IgD-negative memory B cell (primary cell): ENCODE measurements at regions not wholly inside any gene's neighbourhood (a gene's known extent, or its start where the extent isn't known, plus 50 kb on each side); places are given as distances from the start of the nearest gene placed in this dataset.
"Not testable (repeated sequence)": the region's sequence is repeated elsewhere in the genome, so short reads cannot be mapped to it uniquely, and the experiment has no call there.

ENCODE experiments used
- H3K27ac Mint-ChIP-seq, 3 donors: one replicate each; pipeline ENCODE4 v1.8.0; 2020 to 2022; ENCODE audit warnings: mild to moderate bottlenecking in 3 of 3, mixed read lengths in 3 of 3, moderate library complexity in 1 of 3
- H3K27me3 Mint-ChIP-seq: one replicate; pipeline ENCODE4 v1.8.0; 2021; ENCODE audit warnings: mixed read lengths
- H3K36me3 Mint-ChIP-seq: one replicate; pipeline ENCODE4 v1.8.0; 2020; ENCODE audit warnings: mild to moderate bottlenecking, mixed read lengths
- H3K4me1 Mint-ChIP-seq, 3 donors: one replicate each; pipeline ENCODE4 v1.8.0; 2020 to 2022; ENCODE audit warnings: mixed read lengths in 3 of 3, mild to moderate bottlenecking in 1 of 3
- H3K4me3 Mint-ChIP-seq, 4 donors: one replicate each; pipeline ENCODE4 v1.8.0; 2020 to 2022; ENCODE audit warnings: mild to moderate bottlenecking in 4 of 4, mixed read lengths in 4 of 4, moderate library complexity in 3 of 4
- H3K9me3 Mint-ChIP-seq, 3 donors: one replicate each; pipeline ENCODE4 v1.8.0; 2020 to 2021; ENCODE audit warnings: mixed read lengths in 3 of 3, mild to moderate bottlenecking in 1 of 3

GRCh38 chr9:111096051-111096450, 57.8 kb upstream of the LPAR1 start:
- Mint-ChIP-seq H3K27ac (no peak overlapping the region), H3K4me1 (no peaks in the 10 kb centered on the region), H3K27me3 (peaks cover 2% of the 10 kb centered on the region), H3K9me3 (peaks cover 0 to 1% (median 0%) of the 10 kb centered on the region in 3 donors), H3K36me3 (no peaks in the 10 kb centered on the region), H3K4me3 (no peak overlapping the region)

- H3K36me3 Mint-ChIP-seq, result no peaks in the 10 kb centered on the region
- H3K27ac Mint-ChIP-seq, result no peak overlapping the region
- H3K27me3 Mint-ChIP-seq, result peaks cover 2% of the 10 kb centered on the region
- H3K9me3 Mint-ChIP-seq, result no peaks in the 10 kb centered on the region
- H3K4me1 Mint-ChIP-seq, result no peaks in the 10 kb centered on the region
- no peak overlapping the region for H3K4me3 Mint-ChIP-seq
Measured at GRCh38 chr9:111095441-111095840, 57.2 kb upstream of the LPAR1 start.

- H3K4me1 Mint-ChIP-seq, result no peaks in the 10 kb centered on the region
- no peaks in the 10 kb centered on the region for H3K9me3 Mint-ChIP-seq
- no peaks in the 10 kb centered on the region for H3K36me3 Mint-ChIP-seq
- peaks cover 2% of the 10 kb centered on the region for H3K27me3 Mint-ChIP-seq
- H3K4me3 Mint-ChIP-seq, result no peak overlapping the region
- H3K27ac Mint-ChIP-seq, result no peak overlapping the region
Measured at GRCh38 chr9:111094958-111095357, 56.7 kb upstream of the LPAR1 start.

DNA sequence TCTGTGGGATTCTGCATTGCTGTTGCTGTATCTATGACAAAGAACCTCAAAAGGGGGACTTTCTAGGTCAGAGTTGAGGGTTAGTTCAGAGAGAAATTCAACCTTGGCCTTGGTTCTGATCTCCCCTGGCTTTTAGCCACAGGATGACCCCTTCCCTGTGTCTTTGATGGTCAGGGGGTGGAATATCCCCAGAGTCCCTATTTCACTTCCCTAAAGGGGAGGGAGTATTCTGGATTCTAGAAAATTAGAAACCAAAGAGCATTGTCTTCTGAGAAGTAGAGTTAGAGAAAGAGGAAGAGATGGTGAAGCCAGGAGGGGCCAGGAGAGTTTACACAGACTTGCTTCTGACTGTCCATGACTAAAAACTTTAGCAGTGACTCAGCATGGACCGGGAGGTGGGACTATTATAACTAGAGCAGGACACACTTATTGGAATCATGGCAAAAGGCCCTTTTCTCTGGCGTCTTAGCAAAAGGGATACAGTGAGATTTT, 56.2 kb upstream of the LPAR1 start:
- H3K27ac Mint-ChIP-seq, result no peak overlapping the region
- no peaks in the 10 kb centered on the region for H3K4me1 Mint-ChIP-seq
- H3K4me3 Mint-ChIP-seq, result no peak overlapping the region

GRCh38 chr9:111092167-111092566, 53.9 kb upstream of the LPAR1 start:
- peak overlapping the region in 1 of 3 donors; percentile 12 for H3K27ac Mint-ChIP-seq
- H3K4me1 Mint-ChIP-seq, H3K4me3 Mint-ChIP-seq, H3K27me3 Mint-ChIP-seq, H3K36me3 Mint-ChIP-seq, H3K9me3 Mint-ChIP-seq: not testable (repeated sequence)

More for the DNA sequence above, 56.2 kb upstream of the LPAR1 start:
- peaks cover 2% of the 10 kb centered on the region for H3K27me3 Mint-ChIP-seq
- no peaks in the 10 kb centered on the region for H3K9me3 Mint-ChIP-seq
- H3K36me3 Mint-ChIP-seq, result no peaks in the 10 kb centered on the region
